Stomach (tissue), 4 donors: ENCODE measurements at regions not wholly inside any gene's neighbourhood (a gene's known extent, or its start where the extent isn't known, plus 50 kb on each side); places are given as distances from the start of the nearest gene placed in this dataset.

Source experiments
- POLR2AphosphoS5 ChIP-seq, 3 donors: sonication (generic); formaldehyde crosslinking; IDR thresholded peaks; one replicate each; pipeline ENCODE4 v1.6.1; 2016; ENCODE audit warnings: antibody characterized with exemption in 3 of 3
- TF ChIP-seq, protein P1 (sequence below), 7 experiments: fragments of 450-650 bp in 4 of 7; fragments of 200-600 bp in 3 of 7; sonication (generic) in 3 of 7; IDR thresholded peaks; one replicate each; pipeline ENCODE4 v1.5.1; 2016 to 2019; ENCODE audit warnings: antibody characterized with exemption in 7 of 7, control low read depth in 2 of 7, mild to moderate bottlenecking in 1 of 7

DNA sequence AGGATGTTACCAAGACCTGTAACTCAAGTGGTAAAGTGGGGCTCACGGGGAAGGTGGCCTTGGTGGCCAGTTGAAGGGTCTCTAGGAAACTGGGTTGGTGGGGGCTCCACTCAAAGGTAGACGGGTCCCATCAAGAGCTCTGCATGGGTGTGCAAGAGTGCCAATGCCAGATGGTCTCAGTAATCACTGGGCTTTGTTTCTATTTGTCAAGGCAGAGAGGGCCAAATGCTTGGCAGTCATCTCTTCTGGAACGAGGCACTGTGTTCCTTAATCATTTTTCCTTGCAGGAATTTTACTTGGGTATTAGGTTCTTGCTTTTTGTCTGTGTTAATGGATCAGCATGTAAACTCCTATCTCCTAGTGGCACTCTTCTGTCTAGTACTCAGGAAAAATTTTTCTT is 220.8 kb downstream of the DIRAS2 start:
- TF ChIP-seq, protein P1, sequence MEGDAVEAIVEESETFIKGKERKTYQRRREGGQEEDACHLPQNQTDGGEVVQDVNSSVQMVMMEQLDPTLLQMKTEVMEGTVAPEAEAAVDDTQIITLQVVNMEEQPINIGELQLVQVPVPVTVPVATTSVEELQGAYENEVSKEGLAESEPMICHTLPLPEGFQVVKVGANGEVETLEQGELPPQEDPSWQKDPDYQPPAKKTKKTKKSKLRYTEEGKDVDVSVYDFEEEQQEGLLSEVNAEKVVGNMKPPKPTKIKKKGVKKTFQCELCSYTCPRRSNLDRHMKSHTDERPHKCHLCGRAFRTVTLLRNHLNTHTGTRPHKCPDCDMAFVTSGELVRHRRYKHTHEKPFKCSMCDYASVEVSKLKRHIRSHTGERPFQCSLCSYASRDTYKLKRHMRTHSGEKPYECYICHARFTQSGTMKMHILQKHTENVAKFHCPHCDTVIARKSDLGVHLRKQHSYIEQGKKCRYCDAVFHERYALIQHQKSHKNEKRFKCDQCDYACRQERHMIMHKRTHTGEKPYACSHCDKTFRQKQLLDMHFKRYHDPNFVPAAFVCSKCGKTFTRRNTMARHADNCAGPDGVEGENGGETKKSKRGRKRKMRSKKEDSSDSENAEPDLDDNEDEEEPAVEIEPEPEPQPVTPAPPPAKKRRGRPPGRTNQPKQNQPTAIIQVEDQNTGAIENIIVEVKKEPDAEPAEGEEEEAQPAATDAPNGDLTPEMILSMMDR (IDR thresholded peaks at IDR 0.05): no peak
- TF ChIP-seq POLR2AphosphoS5 (IDR thresholded peaks at IDR 0.05): no peak
